DMS114 treated with DMSO at 0.1 percent for 48 hours (cell line): ENCODE measurements at regions not wholly inside any gene's neighbourhood (a gene's known extent, or its start where the extent isn't known, plus 50 kb on each side); places are given as distances from the start of the nearest gene placed in this dataset.

Experiments
- DNase-seq: peaks from one replicate; lab custom pipeline; 2025; ENCODE audit not compliant: unreplicated experiment; lab: John Stamatoyannopoulos, UW

DNA sequence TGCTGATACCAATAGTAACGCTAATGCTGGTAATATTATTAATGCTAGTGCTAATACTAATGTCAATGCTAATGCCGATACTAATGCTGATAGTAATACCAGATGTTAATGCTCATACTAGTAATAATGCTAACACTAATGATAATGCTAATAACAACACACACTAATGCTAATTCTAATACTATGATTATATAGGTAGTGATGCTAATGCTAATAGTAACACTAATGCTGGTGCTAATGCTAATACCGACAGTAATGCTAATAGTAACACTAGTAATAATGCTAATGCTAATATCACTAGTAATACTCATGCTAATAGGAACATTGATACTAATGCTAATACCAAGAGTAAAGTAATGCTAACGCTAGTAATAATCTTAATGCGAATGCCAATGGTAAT is 406.4 kb upstream of the RNF32 start:
- DNase-seq = no peak

DNA sequence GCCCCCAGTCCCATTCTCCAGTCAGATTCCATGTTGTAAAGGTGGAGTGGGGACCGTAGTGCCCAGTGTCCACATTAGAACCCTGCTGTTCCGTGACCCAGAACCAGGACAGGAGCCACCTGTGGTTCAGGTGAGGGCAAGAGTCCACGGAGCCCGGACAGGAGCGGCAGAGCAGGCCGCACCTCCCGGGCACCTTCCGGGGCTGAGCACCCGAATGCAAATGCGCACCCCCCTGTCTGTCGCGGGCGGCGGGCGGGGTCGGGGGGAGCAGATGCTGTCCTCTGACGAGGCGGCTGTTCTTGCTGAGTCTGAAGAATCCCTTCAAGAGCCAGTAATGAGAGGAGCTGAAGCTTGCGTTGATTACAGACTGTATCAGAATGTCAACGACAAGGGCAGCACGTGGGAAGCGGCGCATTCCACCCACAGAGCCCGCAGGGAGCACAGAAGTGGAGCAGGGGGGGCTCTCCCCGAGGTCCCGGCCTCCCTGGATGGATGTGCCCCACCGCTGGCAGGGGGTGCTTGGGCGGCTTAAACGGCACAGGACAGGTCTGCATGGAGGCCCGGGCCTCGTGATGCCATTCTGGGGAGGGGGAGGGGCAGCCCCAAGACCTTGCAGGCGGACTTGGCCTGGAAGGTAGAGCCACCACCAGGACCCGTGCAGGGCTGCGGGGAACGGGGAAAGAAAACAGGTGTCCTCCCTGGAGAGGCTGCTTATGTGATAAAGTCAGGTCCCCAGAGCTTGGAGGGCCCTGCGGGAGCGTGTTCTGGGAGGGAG is 407.5 kb upstream of the RNF32 start:
- DNase-seq = no peak

DNA sequence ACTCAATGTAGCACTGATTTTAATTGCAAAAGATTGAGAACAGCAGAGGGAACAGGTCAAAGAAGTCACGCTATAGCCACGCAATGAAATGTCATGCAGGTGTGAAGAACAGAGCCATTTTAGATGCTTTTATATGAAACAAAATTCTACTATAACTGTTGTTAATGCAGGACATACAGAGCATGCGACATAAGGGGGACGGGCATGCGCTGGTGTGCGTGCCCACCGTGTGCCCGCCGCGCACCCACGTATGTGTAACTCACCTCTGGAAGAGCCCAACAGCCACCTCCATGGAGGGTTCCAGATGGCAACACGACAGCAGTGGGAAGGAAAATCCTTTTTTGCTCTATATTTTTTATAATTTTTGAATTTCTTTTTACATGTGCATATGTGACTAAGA is 410.0 kb upstream of the RNF32 start:
- DNase-seq = no peak

DNA sequence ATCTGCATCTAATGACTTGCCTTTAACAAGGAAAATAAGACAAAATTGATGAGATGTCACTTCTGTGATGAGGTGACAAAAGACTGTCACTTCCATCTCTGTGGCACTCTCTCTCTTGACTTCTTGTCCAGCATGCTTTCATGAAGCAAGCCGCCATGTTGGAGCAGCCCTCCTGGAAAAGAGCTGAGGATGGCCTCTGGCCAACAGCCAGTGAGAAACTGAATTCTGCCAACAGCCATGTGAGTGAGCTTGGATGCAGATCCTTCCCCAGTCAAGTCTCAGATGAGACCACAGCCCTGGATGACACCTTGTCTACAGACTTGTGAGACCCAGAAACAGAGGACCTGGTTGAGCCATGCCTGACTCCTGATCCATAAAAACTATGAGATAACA is 412.6 kb upstream of the SHH start:
- DNase-seq = no peak

DNA sequence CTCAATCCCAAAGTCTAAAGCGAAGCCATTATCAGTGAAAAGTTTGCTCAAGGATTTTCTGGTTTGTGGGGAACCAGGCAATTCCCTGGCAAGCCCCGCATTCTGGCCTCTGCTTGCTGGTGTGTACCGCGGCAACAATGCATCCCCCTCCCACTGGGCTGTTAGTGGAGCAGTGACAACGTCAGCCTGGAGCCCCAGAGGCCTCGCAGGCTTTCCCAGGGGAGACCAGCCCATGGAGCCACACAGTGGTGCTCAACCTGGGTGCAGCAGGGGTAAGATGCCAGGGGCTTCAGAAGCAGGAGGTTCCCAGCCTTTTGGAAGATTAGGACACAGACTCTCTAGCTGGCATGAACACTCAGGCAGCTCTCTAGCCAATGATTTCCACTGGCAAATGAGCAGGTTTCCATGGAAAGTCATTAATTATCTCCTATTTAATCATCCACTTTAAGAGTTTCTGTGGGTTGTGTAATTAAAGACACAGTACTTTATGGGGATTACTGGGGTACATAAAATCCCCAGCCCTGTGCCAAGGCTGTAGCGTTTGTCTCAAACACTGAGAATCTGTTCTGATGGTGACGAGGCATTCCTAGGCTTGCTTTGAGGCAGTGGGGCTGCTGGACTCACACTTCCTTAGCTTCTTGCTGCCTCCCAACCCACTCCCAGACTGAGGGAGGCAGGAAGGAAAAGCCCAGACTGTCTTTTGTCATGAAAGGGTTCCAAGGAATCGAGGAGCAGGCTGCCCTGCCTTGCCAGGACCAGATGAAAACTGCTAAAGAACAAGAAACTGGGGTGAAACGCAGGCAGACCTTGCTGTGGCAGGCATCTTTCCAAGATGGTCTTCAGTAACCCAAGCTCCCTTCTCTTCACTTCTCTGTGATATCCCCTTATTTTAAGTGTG is 411.9 kb upstream of the SHH start:
- DNase-seq = no peak

DNA sequence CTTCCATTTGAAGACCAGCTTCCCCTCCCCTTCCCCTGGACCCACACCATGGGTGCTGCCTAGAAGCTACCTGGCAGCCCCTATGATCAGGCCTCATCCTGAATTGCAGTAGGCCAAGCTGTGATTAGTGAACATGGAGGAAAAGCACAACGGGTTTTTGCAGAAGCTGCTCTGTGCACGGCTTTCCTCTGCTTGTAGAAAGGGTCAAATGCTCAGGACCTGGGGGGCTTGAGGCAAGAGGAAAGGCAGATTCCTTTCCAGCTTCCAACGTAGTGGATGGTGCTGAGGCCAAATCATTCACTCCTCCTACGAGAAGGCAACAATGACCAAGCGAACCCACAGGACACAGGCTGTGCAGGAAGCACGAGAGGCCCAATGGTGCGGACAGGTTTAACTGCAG is 410.3 kb upstream of the SHH start:
- DNase-seq = no peak

DNA sequence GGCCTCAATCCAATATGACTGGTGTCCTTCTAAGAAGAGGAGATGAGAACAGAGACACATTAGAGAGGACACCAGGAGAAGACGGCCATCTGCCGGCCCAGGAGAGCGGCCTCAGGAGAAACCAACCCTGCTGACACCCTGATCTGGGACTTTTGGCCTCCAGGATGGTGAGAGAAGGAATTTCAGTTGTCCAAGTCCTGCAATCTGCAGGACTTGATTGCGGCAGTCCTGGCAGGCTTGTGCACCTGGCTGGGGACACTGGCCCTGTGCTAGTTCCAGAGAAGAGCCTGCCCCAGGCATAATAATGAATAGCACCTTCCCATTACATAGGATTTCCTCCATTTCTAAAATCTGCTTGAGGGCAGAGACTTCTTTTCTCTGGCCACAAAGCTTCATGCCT is 409.9 kb upstream of the SHH start:
- no peak for DNase-seq

DNA sequence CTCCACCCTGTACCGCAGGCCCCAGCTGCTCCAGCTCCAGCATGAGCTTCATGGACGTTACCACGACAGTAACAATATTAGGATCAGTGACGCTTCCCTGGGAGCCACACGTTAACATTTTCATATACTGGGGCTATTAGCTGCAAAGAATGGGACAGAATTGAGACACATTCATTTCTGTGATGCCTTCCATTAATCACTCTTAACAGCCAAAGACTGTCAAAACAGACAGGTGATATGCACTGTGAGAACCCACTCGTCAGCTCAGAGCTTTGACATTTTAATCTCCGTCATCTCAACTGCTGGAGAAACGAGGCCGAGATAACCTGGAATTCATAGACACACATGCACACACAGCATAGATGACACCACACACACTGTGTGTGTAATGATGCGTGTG is 408.4 kb upstream of the SHH start:
- DNase-seq = no peak

DNA sequence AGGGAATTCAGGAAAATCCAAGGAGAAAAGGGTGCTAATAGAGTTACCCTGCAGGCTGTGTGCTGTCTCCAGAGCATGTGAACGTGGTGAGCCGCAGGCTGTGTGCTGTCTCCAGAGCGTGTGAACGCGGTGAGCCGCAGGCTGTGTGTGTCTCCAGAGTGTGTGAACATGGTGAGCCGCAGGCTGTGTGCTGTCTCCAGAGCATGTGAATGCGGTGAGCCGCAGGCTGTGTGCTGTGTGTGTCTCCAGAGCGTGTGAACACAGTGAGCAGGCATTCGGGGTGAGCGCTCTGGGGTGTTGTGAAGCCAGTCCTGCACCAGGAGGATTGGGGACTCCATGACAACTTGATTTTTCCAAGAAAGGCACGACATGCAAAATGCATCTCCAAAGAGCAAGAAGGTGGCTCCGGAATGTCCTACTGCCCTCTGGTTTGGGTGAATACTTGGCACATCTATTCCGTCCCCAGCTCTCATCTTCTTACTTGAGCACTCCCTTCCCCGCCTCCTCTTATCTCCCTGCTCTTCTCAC is 407.9 kb upstream of the SHH start:
- DNase-seq = no peak

DNA sequence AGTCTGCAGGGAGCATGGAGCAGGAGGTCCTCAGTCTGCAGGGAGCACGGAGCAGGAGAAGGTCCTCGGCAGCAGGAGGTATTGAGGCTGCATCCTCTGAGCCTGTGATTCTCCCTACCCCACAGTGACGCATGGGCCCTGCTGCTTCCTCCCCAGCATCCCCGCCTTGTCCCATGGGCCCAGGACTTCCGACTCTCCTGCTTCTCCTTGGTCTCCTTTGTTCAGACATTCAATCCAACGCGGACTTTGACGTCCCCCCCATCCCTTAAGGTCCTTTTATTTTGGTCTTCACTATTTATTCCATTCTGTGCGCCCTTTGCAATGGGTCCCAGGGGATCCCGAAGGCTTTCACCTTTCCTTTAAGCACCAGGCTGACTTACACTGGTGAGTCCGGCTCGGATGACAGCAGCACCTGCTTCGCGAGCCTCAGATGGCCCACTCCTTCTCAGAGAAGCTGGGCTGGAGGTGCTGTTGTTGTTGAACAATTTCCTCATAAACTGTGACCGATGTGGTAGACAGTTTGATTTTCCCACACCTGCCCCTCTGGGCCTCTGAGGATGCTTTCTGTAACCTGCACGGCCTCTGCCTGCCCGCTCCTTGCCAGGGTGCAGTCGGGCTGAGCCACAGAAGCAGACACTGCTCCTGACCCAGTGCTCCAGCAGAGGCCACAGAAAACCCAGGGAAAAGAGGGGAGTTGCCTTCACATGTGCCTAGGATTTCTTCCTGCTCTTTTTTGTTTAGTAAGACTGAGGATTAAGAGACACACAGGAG is 407.2 kb upstream of the SHH start:
- DNase-seq = no peak

DNA sequence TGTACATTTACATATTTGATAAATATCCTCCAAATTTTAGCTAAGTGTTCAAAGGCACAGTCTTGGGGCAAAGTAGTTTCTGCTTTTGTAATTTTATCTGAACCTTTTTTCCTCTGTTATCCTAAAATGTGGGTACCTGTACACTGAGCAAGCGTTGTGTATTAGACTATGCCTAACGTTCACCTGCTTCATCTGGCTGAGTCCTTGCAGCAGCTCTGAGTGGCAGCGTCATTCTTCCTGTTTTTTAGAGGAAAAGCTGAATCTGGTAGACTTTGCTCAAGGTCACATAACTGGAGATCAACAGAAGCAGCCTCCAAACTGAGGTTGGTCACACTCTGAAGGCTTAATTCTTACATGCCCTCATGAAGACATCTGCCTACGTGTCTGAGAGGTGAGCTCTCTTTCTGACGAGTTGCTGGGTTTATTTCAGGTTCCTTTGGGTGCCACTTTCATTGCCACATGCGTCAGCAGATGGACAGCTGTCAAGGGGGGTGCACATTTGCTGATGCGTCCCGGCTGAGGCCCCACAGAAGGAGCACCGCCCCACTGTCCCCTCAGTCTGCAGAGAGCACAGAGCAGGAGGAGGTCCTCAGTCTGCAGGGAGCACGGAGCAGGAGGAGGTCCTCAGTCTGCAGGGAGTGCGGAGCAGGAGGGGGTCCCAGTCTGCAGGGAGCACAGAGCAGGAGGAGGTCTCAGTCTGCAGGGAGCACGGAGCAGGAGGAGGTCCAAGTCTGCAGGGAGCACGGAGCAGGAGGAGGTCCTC is 406.5 kb upstream of the SHH start:
- no peak for DNase-seq

DNA sequence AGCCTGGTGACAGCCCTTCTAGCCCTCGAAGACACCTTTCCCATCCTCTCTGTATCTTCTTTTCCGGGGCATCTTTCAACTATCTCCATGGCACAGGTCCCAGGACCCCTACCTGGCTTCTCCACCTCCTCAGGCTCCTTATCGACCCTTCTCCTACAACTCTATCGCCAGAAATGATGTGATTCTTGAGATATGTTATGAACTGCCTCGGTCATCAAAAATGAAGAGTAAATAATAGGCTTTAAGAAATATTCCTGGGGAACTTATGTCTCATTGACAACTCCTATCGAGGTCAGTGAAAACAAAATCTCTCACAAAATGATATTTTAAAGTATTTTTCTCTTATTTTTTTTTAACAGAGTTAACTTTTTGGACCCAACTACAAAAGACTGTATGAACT is 405.5 kb upstream of the SHH start:
- no peak for DNase-seq

DNA sequence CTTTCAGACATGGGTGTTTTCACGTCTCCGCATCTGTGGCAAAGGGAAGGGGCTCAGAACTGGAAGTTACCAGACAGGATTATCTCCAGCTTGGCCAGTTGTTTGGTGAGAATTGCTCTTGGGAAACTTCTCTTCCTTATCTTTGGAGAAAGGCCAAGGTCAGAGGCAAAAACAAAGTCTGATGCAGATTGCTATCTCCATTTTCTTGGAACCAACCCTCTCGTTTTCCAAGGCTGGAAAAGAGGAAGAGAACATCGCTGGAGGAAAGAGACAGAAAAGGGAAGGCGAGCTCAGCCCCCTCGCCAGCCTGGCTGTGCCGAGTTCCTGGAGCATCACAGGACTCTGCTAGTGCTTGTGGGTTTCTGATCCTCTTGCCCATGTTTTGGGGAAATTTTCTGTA is 396.8 kb upstream of the SHH start:
- DNase-seq = no peak

DNA sequence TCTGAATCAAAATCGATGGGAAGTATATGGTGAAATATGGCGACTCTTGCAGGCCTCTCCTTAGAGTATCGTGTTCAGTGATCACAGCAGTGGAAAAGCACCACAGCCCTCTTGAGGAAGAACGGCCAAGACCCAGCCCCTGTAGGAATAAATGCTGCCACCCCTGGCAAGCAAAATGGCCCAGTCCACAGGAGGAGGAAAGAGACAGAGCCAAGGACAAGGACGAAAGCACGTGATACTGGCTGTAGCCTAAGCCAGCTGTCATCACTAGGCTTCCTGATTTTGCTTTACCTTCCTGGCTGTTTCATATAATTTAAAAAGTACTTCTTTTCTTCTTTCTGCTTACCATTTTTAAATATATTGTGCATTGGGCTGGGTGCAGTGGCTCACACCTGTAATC is 395.0 kb upstream of the SHH start:
- no peak for DNase-seq

DNA sequence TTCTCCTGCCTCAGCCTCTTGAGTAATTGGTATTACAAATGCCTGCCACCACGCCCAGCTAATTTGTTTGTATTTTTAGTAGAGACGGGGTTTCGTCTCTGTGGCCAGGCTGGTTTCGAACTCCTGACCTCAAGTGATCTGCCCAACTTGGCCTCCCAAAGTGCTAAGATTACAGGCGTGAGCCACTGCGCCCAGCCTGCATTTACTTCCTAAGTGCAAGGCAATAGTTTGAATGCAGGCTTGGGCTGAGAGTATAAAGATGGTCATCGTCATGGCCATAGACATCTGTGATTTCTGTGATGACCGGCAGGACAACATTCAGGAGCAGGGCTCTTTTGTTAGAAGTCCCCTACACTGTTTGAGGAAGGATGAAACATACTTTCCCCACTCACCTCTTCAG is 393.9 kb upstream of the SHH start:
- DNase-seq = no peak

DNA sequence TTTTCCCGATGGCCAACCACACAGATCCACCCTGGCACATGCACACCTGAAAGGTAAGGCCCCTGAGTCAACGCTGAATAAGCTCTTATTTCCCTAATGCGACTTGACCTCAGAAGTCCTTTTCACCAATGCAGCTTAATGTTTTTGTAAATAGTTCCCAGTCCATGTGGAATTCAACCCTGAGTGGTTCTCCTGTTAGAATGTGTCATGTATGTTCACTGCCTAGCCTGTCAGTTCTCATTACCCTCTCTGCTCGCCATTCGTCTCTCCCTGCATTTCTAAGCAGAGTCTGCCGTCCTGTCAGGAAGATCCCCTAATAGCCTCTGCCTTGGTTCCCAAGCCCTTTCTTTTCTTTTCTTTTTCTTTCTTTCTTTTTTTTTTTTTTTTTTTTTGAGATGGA is 392.6 kb upstream of the SHH start:
- DNase-seq = no peak

DNA sequence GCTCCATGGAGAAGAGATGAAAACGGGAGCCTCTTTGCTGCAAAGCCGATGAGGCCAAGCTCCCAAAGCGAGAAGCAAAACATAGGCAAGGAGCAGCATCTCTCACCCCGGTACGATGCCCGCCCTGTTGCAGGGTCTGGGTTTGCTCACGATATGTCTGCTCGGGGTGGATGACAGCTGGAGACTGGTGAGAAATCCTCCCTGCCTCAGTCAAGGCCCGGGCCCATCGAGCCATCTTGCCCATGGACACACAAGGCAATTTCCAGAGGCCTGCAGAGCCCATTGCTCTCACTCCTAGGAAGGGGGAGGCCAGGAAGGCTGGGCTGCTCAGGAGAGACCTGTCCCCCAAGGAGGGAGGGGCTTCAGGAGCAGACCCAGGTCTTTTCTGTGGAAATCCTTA is 391.7 kb upstream of the SHH start:
- no peak for DNase-seq

DNA sequence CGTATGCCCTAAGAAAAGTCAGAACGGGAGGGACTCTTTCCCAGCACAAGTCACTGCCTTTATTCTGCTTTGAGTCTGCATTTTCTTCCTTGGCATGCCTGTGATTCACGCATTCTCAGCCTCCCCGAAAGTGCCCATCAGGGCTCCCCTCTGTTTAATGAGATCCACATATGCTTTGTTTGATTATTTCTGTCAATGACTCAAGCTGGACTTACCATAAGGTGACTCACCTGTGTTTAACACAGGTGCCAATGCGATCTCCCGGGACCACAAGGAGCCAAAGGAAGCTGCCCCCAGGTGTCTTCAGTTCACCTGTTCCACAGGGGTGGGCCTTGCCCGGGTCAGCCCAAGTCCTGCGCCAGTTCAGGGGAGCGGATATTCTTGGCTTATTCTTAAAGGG is 386.0 kb upstream of the SHH start:
- DNase-seq = no peak

DNA sequence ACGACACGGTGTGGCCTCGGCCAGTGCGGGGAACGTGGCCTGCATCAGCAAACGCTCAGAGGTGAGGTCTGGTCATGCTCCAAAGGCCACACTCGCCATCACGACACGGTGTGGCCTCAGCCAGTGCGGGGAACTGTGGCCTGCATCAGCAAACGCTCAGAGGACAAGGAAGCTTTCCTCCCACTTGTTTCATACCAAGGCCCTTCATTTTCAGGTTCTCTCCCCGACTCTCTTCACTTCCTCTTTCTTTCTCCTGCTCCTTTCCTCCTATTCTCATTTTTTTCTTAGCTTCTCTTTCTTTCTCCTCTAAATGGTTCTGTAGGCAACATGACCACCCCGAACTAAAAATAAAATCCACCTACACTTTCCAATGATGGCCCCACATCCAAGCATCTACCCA is 384.4 kb upstream of the SHH start:
- DNase-seq = no peak

DNA sequence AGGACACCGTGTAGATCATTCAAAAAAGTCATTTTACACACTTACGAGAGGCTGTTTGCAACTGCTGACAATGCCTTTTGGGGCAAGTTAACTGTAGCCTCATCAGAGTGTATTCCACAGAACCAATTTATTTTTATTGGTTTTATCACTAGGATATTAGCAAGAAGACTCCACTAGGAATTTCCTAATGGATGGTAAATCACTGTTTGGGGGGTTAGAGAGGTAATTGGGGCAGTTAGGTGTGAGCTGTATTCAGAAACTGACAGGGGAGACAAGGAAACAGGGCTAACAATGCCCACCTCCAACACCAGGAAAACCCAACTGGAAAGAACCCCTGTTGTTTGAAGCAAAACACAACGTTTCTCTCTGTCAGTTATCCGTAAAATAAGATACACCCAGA is 383.0 kb upstream of the SHH start:
- DNase-seq = no peak

DNA sequence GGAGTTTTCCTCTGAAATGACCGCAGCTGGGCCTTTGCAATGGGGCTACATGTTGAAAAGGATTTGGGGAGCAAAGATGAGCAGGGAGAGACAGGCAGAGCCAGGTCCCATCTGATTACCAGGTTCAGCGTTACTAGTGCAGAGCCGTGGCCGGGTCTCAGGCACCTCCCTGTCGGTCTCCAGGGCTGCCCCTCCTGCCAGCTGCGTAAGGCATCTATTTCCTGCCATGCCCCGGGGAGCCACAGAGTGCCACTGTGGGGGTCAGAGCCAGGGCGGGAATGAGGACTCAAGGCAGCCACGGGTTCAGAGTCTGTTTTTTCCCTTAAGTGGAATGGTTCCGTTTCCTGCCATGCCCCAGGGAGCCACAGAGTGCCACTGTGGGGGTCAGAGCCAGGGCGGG is 382.6 kb upstream of the SHH start:
- DNase-seq = no peak
